HG03039 (cell line): ENCODE measurements at regions not wholly inside any gene's neighbourhood (a gene's known extent, or its start where the extent isn't known, plus 50 kb on each side); places are given as distances from the start of the nearest gene placed in this dataset.
"Not testable (repeated sequence)": the region's sequence is repeated elsewhere in the genome, so short reads cannot be mapped to it uniquely, and the experiment has no call there.

Experiments used
- ATAC-seq: cut with Tn5 transposase; IDR thresholded peaks from one replicate; pipeline ENCODE4 v1.9.1; 2021; ENCODE audit warnings: mild to moderate bottlenecking, moderate library complexity; ENCODE audit not compliant: unreplicated experiment

DNA sequence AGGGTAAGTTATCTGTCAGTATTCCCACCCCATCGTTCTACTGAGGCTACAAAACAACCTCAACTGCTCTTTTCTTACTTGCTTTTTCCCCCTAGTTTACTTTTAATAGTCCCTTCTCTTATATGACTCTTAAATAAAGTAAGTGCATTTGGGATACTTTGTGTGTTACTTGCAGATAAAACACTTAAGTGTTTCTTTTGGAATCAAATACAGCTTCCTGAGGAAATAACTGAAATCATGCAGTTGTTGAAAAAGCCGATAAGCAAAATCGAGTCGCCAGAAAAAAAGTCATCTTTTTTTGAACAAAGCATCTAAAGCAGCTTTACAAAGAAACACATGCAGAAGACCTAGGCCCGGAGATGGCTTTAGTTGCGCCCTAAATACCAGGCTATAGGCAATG lies 53.5 kb upstream of the EPB41L4A start:
- no peak for ATAC-seq

DNA sequence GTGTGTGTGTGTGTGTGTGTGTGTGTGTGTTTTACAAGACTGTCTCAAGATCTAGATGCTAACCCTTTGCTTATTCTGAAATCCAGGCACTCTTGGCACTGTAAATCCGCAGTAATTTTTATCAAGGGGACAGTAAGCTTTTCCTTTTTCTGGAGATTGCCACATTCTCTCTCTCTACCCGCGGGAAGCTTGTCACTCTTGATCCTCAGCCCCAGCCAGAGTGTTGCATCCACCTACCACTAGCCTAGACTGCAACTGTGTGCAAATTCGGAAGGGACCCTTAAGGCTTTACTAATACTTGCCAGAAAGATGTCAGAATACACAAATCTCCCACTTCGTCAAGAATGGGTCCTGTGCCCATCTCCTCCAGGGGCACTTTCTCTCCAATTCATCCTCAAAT lies 54.9 kb upstream of the EPB41L4A start:
- ATAC-seq: no peak

DNA sequence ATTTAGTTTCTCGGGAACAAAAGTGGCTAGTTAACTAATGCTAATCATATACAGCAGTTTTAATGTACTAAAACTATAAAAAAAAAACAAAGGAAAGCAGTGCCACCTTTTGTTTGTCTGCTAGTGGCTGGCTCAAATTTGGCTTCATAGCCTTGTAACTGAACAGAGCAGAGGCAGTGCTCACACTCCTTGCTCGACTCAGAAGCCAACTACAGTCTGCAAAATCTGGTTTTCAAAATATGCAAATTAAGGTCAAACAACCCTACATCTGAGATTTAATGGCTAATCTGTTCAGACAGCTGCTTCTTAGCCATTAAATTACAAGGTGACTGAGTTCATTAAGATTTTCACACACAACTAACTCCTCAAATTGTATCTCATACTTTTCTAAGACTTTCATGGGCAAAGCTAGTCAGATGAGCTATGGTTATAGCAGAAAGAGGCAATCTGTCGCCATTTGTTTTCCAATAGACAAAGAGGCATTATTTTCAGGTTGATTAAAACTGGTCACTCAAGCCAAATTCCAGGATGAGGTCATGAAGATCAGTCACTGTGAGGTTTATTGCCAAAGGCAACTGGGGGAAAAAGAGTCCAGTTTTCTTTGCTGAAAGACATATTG lies 56.8 kb upstream of the EPB41L4A start:
- no peak for ATAC-seq

DNA sequence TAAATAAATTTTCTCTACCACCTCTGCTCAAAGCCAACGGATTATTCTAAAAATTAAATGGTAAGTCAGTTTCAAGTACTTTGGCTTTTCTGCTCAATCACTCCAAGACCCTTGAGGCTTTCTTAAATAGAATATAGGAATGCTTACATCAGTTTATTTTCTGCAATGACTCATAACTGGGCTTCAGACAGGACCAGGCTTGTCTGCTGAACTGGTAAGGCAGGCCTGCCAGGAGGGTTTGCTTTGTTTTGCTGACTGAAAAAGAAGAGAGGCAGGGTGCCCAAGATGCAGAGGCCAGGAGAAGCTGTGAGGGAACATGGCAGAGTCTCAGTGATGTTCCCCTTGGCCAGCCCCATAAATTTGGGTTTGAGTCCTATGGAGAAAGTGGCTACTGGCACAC lies 60.3 kb upstream of the EPB41L4A start:
- no peak for ATAC-seq

DNA sequence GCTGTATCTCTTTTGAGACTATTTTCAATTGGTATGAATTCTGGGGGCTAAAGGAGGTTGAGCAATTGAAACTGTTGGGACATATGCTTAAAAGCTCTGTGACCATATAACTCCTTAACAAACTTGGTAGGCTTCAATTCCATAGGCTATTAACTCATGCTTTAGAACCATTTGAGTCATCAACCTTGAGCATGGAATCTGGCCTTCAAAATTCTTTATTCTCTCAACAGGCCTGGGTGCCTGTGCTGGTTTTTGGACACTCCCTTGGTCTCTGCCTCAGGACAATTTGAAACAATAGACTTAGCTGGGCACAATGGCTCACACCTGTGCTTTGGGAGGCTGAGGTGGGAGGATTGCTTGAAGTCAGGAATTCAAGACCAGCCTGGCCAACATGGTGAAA lies 61.4 kb upstream of the EPB41L4A start:
- ATAC-seq: no peak

DNA sequence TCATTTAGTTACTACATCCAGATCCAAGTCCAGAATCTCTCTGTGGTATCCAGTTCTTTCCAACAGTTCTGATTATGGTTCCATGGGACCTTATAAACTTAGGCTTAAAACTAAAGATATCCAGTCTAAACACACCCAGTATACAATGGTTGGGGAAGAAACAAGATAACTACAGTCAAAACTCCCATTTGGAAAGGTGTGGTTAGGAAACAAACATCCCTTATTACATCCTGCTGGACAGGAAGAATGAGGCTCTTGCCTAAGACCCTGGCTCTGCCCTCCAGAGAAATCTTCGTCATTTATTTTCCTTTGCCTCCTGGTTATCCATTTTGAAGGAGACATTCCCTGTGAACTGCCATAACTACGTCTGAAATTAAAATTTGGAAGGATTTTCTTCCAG lies 64.6 kb upstream of the EPB41L4A start:
- ATAC-seq: no peak

DNA sequence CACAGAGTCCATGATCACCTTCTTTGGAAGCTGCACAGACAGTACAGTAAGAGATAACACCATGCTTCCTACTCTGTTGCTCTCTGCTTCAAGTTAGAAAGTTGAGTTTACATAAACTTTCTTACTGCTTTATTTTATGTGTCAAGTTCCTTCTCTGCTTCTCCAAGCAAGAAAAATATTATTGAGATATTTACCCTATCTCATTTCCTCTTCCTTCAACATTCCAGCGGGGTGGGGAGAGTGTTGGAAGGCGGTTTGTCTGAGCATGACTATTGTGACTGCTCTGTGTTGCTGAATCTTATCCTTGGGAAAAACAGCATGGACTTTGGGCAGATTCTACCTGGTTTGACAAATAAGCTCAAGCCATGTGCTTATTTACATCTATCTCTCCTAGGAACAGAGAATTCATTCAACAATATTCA lies 66.9 kb upstream of the EPB41L4A start:
- no peak for ATAC-seq

DNA sequence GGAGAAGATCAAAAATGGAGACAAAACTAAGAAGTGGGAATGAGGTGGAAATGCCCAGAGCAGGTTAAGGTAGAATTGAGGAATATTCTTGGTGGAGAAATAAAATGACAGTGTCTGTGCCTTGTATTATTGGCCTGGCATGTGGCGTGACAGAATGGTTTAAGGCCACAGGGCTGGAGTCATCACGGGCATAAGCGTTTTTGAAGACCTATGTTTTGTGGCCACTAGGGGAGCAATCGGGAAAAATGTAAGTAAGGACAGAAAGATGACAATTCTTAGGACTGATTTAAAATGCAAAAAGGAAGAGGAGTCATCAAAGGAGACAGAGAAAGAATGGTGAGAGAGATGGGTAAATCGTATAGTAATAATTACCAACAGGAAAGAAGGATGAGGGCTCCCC lies 72.2 kb upstream of the EPB41L4A start:
- ATAC-seq: no peak

DNA sequence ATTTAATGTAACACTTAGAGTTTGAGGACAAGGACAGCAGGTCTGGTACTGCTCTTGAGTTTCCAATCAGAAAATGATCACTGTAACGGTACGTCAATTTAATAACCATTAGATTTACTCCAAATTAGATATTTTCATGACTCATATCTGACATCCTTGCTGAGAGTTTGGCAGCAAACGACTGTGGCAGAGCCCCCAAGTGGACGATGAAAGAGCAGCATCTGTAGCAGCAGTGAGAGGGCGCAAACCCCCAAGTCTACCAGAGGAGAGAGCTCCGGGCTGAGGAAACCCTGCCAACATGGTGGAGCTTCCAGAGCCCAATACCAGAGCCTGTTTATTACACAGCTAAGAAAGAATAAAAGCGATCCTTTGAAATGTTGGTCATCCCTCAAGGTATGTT lies 73.2 kb upstream of the EPB41L4A start:
- ATAC-seq: peak; percentile 98

DNA sequence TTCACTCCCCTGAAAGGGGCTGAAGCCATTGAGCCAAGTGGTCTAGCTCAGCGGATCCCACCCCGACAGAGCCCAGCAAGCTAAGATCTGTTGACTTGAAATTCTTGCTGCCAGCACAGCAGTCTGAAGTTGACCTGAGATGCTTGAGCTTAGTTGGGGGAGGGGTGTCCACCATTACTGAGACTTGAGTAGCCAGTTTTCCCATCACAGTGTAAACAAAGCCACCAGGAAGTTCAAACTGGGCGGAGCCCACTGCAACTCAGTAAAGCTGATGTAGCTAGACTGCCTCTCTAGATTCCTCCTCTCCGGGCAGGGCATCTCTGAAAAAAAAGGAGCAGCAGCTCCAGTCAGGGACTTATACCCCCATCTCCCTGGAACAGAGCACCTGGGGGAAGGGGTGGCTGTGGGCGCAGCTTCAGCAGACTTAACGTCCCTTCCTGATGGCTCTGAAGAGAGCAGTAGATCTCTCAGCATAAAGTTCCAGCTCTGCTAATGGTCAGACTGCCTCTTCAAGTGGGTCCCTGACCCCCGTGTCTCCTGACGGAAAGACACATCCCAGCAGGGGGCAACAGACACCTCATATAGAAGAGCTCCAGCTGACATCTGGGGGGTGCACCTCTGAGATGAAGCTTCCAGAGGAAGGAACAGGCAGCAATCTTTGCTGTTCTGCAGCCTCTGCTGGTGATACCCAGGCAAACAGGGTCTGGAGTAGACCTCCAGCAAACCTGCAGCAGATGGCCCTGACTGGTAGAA lies 84.8 kb upstream of the EPB41L4A start:
- not testable (repeated sequence) for ATAC-seq

DNA sequence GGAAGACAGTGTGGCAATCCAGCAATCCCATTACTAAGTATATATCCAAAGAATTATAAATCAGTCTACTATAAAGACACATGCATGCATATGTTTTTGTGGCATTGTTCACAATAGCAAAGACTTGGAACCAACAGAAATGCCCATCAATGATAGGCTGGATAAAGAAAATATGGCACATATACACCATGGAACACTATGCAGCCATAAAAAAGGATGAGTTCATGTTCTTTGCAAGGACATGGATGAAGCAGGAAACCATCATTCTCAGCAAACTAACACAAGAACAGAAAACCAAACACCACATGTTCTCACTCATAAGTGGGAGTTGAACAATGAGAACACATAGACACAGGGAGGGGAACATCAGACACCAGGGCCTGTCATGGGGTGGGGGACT lies 90.0 kb upstream of the EPB41L4A start:
- ATAC-seq: not testable (repeated sequence)

DNA sequence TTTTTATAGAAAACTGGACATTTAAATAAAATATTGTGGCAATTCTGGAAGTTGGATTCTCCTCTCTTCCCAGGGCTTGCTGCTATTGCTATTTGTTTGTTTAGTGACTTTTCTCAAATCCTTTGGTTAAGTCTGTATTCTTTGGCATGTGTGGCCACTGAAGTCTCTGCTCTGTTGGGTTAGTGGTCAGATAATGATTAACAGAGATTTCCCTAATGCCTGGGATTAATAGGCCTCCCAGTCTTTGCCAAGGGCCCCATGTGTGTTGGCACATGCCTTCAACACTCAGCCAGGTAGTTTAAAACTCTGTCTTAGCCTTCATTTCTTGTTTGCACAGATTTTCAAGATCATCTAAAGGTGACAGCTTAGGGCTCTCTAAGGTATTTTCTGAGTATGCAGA lies 92.8 kb upstream of the EPB41L4A start:
- no peak for ATAC-seq

DNA sequence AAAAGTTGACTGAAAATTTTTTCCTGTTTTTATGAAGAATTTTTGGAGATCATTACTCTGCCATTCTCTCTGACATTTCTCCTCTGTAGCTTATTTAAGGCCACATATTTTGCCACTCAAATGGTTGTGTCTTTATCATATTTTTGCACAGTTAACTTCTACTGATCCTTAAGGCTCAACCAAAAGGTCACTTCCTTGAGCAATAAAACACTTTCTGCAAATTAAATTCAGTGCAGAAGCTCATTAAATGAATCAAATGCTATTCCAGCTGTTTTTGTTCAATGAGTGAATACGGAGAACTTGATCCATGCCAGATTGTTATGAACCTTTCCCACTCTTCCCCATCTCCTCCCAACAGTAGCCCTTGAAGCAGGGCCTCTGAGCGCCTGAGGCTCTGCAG lies 93.8 kb upstream of the EPB41L4A start:
- no peak for ATAC-seq

DNA sequence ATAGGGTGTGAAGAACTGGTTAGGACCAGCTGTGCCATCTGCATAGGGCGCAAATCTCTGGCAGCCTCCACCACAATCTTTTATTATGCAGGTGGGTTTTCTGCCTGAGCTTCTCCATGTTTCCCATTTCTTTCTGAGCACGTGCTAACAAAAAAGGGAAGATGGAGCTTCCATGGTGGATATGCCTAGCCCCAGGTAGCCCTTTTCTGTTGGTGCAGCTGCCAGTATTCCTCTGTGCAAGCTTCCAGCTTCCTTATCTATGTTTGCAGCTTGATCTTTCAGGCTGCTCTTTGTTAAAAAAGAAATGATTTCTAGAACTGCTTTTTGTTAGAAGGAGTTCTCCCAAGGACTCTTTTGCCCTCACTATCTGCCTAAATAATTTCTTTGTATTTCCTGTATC lies 95.0 kb upstream of the EPB41L4A start:
- ATAC-seq: no peak

DNA sequence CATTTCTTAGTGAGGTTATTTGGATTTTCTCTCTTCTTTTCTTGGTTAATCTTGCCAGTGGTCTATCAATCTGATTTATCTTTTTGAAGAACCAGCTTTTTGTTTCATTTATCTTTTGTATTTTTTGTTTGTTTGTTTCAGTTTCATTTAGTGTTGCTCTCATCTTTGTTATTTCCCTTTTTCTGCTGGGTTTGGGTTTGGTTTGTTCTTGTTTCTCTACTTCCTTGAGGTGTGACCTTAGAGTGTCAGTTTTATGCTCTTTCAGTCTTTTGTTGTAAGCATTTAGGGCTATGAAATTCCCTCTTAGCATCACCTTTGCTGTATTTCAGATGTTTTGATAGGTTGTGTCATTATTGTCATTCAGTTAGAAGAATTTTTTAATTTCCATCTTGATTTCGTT lies 101.4 kb upstream of the EPB41L4A start:
- not testable (repeated sequence) for ATAC-seq

DNA sequence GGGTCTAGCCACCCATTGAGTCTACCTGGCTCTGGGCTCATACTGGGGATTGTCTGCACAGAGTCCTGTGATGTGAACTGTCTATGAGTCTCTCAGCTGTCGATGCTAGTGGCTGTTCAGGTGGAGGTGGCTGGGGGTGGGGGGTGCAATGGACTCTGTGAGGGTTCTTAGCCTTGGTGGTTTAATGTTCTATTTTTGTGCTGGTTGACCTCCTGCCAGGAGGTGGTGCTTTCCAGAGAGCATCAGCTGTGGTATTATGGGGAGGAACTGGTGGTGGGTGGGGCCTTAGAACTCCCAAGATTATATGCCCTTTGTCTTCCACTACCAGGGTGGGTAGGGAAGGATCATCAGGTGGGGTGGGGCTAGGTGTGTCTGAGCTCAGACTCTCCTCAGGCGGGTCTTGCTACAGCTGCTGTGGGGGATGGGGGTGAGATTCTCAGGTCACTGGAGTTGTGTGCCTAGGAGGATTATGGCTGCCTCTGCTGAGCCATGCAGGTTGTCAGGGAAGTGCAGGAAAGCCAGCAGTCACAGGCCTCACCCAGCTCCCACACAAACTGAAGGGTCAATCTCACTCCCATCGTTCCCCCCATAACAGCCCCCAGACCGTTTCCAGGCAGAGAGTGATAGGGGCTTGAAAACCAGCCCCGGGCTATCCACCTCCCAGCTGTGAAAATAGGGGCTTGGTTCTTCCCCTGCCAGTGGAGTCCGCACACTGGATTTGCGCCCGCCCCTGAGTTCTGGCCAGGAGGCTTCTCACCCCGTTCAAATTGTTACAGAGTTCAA lies 104.0 kb upstream of the EPB41L4A start:
- ATAC-seq: peak; percentile 71

DNA sequence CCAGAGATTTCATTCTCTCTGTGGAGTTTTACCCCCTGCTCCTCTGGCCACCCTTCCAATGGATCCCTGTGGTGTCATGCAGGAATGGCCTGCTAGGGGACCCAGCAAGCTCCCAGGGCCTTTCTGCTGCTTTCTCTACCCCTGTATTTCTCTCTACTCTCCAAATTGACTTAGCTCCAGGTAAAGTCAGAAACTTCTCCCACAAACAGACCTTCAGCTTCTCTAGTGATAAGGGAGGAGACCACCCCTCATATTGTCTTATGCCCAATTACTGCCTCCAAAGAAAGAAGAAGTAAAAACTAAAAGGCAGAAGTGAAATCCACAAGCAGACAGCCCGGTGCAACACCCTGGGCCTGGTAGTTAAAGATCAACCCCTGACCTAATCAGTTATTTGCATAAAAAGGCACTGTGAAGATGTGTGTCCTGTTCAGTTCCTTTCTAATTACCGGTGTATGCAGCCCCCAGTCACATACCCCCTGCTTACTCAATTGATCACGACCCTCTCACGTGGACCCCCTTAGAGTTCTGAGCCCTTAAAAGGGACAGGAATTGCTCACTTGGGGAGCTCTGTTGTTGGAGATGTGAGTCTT lies 104.7 kb upstream of the EPB41L4A start:
- ATAC-seq: peak; percentile 64

DNA sequence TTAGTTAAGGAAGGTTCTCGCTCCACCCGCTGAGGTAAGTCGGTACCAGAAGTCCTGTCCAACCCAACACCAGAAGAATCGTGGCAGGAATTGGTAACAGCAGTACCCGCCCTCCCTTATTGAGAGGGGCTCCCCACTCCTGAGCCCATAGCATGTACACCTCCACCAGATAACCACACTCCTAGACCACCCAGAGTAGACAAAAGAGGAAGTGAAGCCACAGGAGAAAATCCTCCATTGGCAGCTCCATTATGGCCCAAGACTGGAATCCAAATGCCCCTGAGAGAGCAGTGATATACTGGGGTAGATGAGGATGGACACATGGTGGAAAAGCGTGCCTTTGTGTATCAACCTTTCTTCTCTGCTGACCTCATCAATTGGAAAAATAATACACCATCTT lies 106.1 kb upstream of the EPB41L4A start:
- no peak for ATAC-seq

DNA sequence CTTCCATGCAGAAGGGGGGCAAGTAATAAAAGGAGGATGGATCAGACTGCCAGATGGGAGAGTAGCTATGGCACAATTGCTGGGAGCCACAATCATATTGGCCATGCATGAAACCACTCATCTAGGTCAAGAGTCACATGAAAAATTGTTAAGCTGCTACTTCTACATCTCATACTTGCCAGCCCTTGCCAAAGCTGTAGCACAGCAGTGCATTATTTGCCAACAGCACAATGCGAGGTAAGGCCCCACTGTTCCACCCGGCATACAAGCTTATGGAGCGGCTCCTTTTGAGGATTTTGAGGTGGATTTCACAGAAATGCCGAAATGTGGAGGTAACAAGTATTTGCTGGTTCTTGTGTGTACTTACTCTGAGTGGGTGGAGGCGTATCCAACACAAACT lies 109.9 kb upstream of the EPB41L4A start:
- ATAC-seq: no peak

DNA sequence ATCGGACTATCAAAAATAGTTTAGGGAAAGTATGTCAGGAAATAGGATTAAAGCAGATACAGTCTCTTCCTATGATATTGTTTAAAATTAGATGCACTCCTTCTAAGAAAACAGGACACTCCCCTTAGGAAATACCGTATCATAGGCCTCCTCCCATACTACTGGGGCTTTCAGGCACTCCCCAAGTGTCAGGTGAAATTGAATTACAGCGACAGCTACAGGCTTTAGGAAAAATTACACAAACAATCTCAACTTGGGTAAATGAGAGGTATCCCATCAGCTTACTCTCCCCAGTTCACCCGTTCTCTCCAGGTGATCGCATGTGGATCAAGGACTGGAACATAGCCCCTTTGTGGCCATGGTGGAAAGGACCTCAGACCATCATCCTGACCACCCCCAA lies 110.4 kb upstream of the EPB41L4A start:
- no peak for ATAC-seq

DNA sequence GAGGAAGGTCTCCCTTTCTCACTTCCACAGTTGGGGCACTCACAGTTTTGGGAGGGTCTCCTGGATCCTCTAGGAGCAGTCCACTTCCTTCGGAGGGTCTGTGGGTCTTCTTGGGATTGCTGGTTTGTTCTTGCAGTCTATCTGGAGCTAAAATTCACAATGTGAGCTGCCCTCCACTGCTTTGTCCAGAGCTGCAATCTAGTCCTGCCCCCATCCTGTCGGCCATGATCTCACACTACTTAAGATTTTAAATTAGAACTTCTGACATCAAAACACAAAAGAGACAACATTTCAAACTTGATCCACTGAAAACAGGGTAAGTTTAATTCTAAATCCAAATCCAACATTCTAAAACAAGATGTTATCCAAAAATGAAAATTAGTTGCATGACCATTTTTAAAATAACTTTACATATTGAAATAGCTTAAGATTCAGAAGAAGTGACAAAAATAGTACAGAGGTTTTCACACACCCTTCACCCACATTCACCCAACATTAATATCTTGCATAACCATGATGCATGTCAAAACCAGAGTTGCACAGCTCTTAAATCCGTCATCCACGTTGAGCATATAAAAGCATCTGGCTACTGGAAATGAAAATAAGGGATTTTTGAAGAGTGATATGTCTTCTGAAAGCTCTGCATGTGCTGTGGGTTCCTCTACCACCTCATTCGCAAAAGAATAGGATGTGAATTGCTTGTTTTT lies 113.7 kb upstream of the EPB41L4A start:
- no peak for ATAC-seq
